NK-92 treated with Interleukin-12 subunit alpha and Interleukin-12 subunit beta, amount 100 ng/mL, for 24 hours (cell line): ENCODE measurements at regions not wholly inside any gene's neighbourhood (a gene's known extent, or its start where the extent isn't known, plus 50 kb on each side); places are given as distances from the start of the nearest gene placed in this dataset.
"Not testable (repeated sequence)": the region's sequence is repeated elsewhere in the genome, so short reads cannot be mapped to it uniquely, and the experiment has no call there.

Experiments used
- DNase-seq: peaks from one replicate; lab custom pipeline; 2025; lab: John Stamatoyannopoulos, UW

- DNase-seq = no peak
These were observed 645.2 kb upstream of the RGMB start for GRCh38 chr5:98128271-98128670.

- no peak for DNase-seq
These were observed 644.6 kb upstream of the RGMB start for GRCh38 chr5:98128846-98129245.

GRCh38 chr5:98130261-98131035 lies 643.0 kb upstream of the RGMB start:
- no peak for DNase-seq

GRCh38 chr5:98144116-98144515 lies 629.3 kb upstream of the RGMB start:
- no peak for DNase-seq

- no peak for DNase-seq
These were observed 628.8 kb upstream of the RGMB start for GRCh38 chr5:98144710-98145109.

GRCh38 chr5:98157368-98157767 lies 616.1 kb upstream of the RGMB start:
- DNase-seq = no peak

- no peak for DNase-seq
These were observed 615.0 kb upstream of the RGMB start for GRCh38 chr5:98158440-98158839.

- no peak for DNase-seq
These were observed 609.5 kb upstream of the RGMB start for GRCh38 chr5:98163796-98164493.

GRCh38 chr5:98168871-98169270 lies 604.6 kb upstream of the RGMB start:
- DNase-seq = no peak

GRCh38 chr5:98170994-98171393 lies 602.5 kb upstream of the RGMB start:
- DNase-seq = no peak

GRCh38 chr5:98173334-98173733 lies 600.1 kb upstream of the RGMB start:
- no peak for DNase-seq

GRCh38 chr5:98175474-98175873 lies 598.0 kb upstream of the RGMB start:
- no peak for DNase-seq

- DNase-seq = no peak
These were observed 593.4 kb upstream of the RGMB start for GRCh38 chr5:98179791-98180755.

GRCh38 chr5:98186128-98186527 lies 587.3 kb upstream of the RGMB start:
- no peak for DNase-seq

GRCh38 chr5:98187945-98188344 lies 585.5 kb upstream of the RGMB start:
- no peak for DNase-seq

- DNase-seq = not testable (repeated sequence)
These were observed 583.1 kb upstream of the RGMB start for GRCh38 chr5:98190344-98190743.

- DNase-seq = no peak
These were observed 579.3 kb upstream of the RGMB start for GRCh38 chr5:98193921-98194760.

GRCh38 chr5:98200726-98201541 lies 572.5 kb upstream of the RGMB start:
- no peak for DNase-seq

- no peak for DNase-seq
These were observed 568.7 kb upstream of the RGMB start for GRCh38 chr5:98204798-98205197.

- DNase-seq = no peak
These were observed 567.6 kb upstream of the RGMB start for GRCh38 chr5:98205691-98206461.
